ENCODE measurements at regions not wholly inside any gene's neighbourhood (a gene's known extent, or its start where the extent isn't known, plus 50 kb on each side); places are given as distances from the start of the nearest gene placed in this dataset.

GRCh38 chr15:98126326-98127085 lies 166.0 kb downstream of the ARRDC4 start:
- Histone ChIP-seq H3K27ac (no peak overlapping the region), H3K4me3 (no peak overlapping the region), H3K4me1 (no peaks in the 10 kb centered on the region), H3K27me3 (no peaks in the 10 kb centered on the region), H3K36me3 (no peaks in the 10 kb centered on the region), H3K9me3 (no peaks in the 10 kb centered on the region)
- no peak for TF ChIP-seq CTCF (IDR thresholded peaks at IDR 0.05)
- ATAC-seq = no peak
- no peak for DNase-seq
- intact Hi-C loops (cut with DNase I) = no loop called here

GRCh38 chr15:98127586-98127985 lies 167.1 kb downstream of the ARRDC4 start:
- intact Hi-C loops (cut with DNase I) = no loop called here
- Histone ChIP-seq H3K9me3 (no peaks in the 10 kb centered on the region), H3K27me3 (no peaks in the 10 kb centered on the region), H3K4me3 (no peak overlapping the region), H3K4me1 (no peaks in the 10 kb centered on the region), H3K36me3 (no peaks in the 10 kb centered on the region), H3K27ac (no peak overlapping the region)
- DNase-seq = no peak
- no peak for TF ChIP-seq CTCF (IDR thresholded peaks at IDR 0.05)
- peak; percentile 45 for ATAC-seq

- ATAC-seq (peak; percentile 68), DNase-seq (no peak)
- H3K4me3 ChIP-seq = no peak overlapping the region
- no peaks in the 10 kb centered on the region for H3K36me3 ChIP-seq
- TF ChIP-seq CTCF (IDR thresholded peaks at IDR 0.05) = no peak
- H3K9me3 ChIP-seq = no peaks in the 10 kb centered on the region
- H3K27ac ChIP-seq = no peak overlapping the region
- H3K27me3 ChIP-seq = no peaks in the 10 kb centered on the region
- no peaks in the 10 kb centered on the region for H3K4me1 ChIP-seq
- intact Hi-C loops (cut with DNase I) = no loop called here
Measured at GRCh38 chr15:98131924-98132323, 171.4 kb downstream of the ARRDC4 start.

- no peaks in the 10 kb centered on the region for H3K9me3 ChIP-seq
- intact Hi-C loops (cut with DNase I) = no loop called here
- DNase-seq = no peak
- no peak for TF ChIP-seq CTCF (IDR thresholded peaks at IDR 0.05)
- no peaks in the 10 kb centered on the region for H3K4me1 ChIP-seq
- H3K27me3 ChIP-seq = no peaks in the 10 kb centered on the region
- no peaks in the 10 kb centered on the region for H3K36me3 ChIP-seq
- H3K4me3 ChIP-seq = no peak overlapping the region
- H3K27ac ChIP-seq = no peak overlapping the region
- no peak for ATAC-seq
Measured at GRCh38 chr15:98134905-98135304, 174.4 kb downstream of the ARRDC4 start.

- no peak for TF ChIP-seq CTCF (IDR thresholded peaks at IDR 0.05)
- ATAC-seq = no peak
- intact Hi-C loops (cut with DNase I) = no loop called here
Measured at GRCh38 chr15:98138910-98139309, 178.4 kb downstream of the ARRDC4 start.

GRCh38 chr15:98139337-98139736 lies 178.8 kb downstream of the ARRDC4 start:
- H3K27me3 ChIP-seq = no peaks in the 10 kb centered on the region
- H3K4me3 ChIP-seq = no peak overlapping the region
- H3K27ac ChIP-seq = no peak overlapping the region
- H3K4me1 ChIP-seq = no peaks in the 10 kb centered on the region
- DNase-seq (no peak), ATAC-seq (no peak)
- no peaks in the 10 kb centered on the region for H3K36me3 ChIP-seq
- TF ChIP-seq CTCF (IDR thresholded peaks at IDR 0.05) = no peak
- H3K9me3 ChIP-seq = no peaks in the 10 kb centered on the region
- intact Hi-C loops (cut with DNase I) = no loop called here

More at GRCh38 chr15:98138910-98139309, 178.4 kb downstream of the ARRDC4 start:
- DNase-seq = no peak
- Histone ChIP-seq H3K27ac (no peak overlapping the region), H3K4me3 (no peak overlapping the region), H3K27me3 (no peaks in the 10 kb centered on the region), H3K4me1 (no peaks in the 10 kb centered on the region), H3K36me3 (no peaks in the 10 kb centered on the region), H3K9me3 (no peaks in the 10 kb centered on the region)
